Astrocyte of the cerebellum (primary cell): ENCODE measurements at regions not wholly inside any gene's neighbourhood (a gene's known extent, or its start where the extent isn't known, plus 50 kb on each side); places are given as distances from the start of the nearest gene placed in this dataset.

ENCODE experiments used
- DNase-seq: peaks from one replicate; pipeline ENCODE4 v3.0.0-alpha.2; 2011; ENCODE audit warnings: low read depth
- H3K4me3 ChIP-seq: 2 replicates; pipeline ENCODE4 v1.5.1; 2011; ENCODE audit warnings: mild to moderate bottlenecking, low read depth, low read length, moderate library complexity
- CTCF ChIP-seq: IDR thresholded peaks from 2 replicates; pipeline ENCODE4 v1.5.1; 2012; ENCODE audit warnings: low read length, low read depth, moderate library complexity, mild to moderate bottlenecking; ENCODE audit errors: missing control alignments
- in situ Hi-C: cut with HindIII; loops from 2 replicates; pipeline ENCODE4 v1.10.0; 2017; ENCODE audit warnings: low sequenced_read_pairs

- no peak overlapping the region for H3K4me3 ChIP-seq
- in situ Hi-C loops, result no loop called here
- TF ChIP-seq CTCF, result no peak
- no peak for DNase-seq
Observed at GRCh38 chr11:82474876-82475275, 258.8 kb downstream of the FAM181B start.

GRCh38 chr11:82465481-82465880 lies 268.2 kb downstream of the FAM181B start:
- no peak for TF ChIP-seq CTCF
- DNase-seq, result no peak
- in situ Hi-C loops, result no loop called here
- no peak overlapping the region for H3K4me3 ChIP-seq

- in situ Hi-C loops, result no loop called here
- no peak overlapping the region for H3K4me3 ChIP-seq
- TF ChIP-seq CTCF, result no peak
- DNase-seq, result no peak
Observed at GRCh38 chr11:82462608-82463242, 270.9 kb downstream of the FAM181B start.

GRCh38 chr11:82458761-82459160 lies 274.9 kb downstream of the FAM181B start:
- no peak for DNase-seq
- in situ Hi-C loops, result no loop called here
- TF ChIP-seq CTCF, result no peak
- no peak overlapping the region for H3K4me3 ChIP-seq

GRCh38 chr11:82458147-82458546 lies 275.5 kb downstream of the FAM181B start:
- no peak for DNase-seq
- in situ Hi-C loops, result no loop called here
- TF ChIP-seq CTCF, result no peak
- H3K4me3 ChIP-seq, result no peak overlapping the region

- no peak for DNase-seq
- H3K4me3 ChIP-seq, result no peak overlapping the region
- in situ Hi-C loops, result no loop called here
- no peak for TF ChIP-seq CTCF
Observed at GRCh38 chr11:82450996-82451395, 282.7 kb downstream of the FAM181B start.
